ENCODE measurements at regions not wholly inside any gene's neighbourhood (a gene's known extent, or its start where the extent isn't known, plus 50 kb on each side); places are given as distances from the start of the nearest gene placed in this dataset.

DNA sequence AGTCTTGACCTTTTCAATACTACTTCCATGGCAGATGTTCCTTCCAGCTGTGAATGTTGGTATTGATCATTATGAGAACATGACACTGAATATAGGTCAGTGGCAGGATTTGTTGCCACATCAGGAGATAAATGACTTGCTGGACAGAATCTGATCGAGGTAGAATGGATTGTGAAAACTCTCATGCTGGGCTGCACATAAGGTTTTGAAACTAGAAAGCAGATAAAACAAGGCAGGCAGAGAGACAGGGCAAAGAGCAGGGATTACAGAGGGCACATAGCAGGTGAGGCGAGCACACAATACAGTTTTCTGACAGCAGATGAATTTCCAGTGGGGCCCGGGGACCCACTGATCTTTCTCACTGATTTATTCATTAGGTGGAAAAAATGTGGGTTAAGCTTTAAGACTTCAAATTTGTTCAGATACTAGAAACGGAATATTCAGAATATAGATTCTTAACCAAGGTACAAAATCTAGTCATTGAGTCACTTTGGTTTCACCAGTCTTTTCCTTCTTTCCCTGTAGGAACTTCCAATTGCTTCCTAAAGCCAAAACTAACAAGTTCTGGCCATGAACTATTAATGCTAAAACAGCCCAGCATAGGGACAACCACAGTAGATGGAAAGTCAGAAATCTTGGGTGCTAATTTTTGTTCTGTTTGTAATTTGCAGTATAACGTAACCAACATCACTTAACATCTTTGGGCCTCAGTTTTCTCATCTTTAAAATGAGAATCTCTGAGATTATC, 296.0 kb upstream of the PTBP2 start:
- TF ChIP-seq, protein P1, sequence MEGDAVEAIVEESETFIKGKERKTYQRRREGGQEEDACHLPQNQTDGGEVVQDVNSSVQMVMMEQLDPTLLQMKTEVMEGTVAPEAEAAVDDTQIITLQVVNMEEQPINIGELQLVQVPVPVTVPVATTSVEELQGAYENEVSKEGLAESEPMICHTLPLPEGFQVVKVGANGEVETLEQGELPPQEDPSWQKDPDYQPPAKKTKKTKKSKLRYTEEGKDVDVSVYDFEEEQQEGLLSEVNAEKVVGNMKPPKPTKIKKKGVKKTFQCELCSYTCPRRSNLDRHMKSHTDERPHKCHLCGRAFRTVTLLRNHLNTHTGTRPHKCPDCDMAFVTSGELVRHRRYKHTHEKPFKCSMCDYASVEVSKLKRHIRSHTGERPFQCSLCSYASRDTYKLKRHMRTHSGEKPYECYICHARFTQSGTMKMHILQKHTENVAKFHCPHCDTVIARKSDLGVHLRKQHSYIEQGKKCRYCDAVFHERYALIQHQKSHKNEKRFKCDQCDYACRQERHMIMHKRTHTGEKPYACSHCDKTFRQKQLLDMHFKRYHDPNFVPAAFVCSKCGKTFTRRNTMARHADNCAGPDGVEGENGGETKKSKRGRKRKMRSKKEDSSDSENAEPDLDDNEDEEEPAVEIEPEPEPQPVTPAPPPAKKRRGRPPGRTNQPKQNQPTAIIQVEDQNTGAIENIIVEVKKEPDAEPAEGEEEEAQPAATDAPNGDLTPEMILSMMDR (IDR thresholded peaks at IDR 0.05): no peak
- TF ChIP-seq POLR2A (IDR thresholded peaks at IDR 0.05): no peak

Measured in thyroid gland (tissue), 4 donors.